Body of pancreas (tissue), 4 donors: ENCODE measurements at regions not wholly inside any gene's neighbourhood (a gene's known extent, or its start where the extent isn't known, plus 50 kb on each side); places are given as distances from the start of the nearest gene placed in this dataset.

Experiments used
- CTCF ChIP-seq, 7 experiments: fragments of 450-650 bp in 4 of 7; fragments of 200-600 bp in 3 of 7; sonication (generic) in 3 of 7; IDR thresholded peaks; one replicate each; pipeline ENCODE4 v1.5.1; 2016 to 2019; ENCODE audit warnings: antibody characterized with exemption in 7 of 7
- POLR2A ChIP-seq, 3 donors: fragments of 450-650 bp; IDR thresholded peaks; one replicate each; pipeline ENCODE4 v1.6.1; 2016; ENCODE audit warnings: antibody characterized with exemption in 3 of 3, mild to moderate bottlenecking in 2 of 3

GRCh38 chr11:133718238-133718637 lies 127.1 kb downstream of the SPATA19 start:
- TF ChIP-seq CTCF (IDR thresholded peaks at IDR 0.05): no peak
- TF ChIP-seq POLR2A (IDR thresholded peaks at IDR 0.05): no peak
